ENCODE measurements at regions not wholly inside any gene's neighbourhood (a gene's known extent, or its start where the extent isn't known, plus 50 kb on each side); places are given as distances from the start of the nearest gene placed in this dataset.

GRCh38 chr18:66316701-66317100 is 287.2 kb downstream of the CDH19 start:
- H4K5ac ChIP-seq (ENCODE audit: insufficient read length, low read depth, low read length) = no peak overlapping the region
- no peak overlapping the region for H2AK5ac ChIP-seq (ENCODE audit: low read depth, low read length)
- no peak overlapping the region for H3K4me3 ChIP-seq (ENCODE audit: extremely low read depth in 1 of 4, insufficient read depth in 2 of 4, low read depth in 3 of 4, low read length in 4 of 4)
- no peaks in the 10 kb centered on the region for H3K9me3 ChIP-seq (ENCODE audit: insufficient read depth in 2 of 2, low read depth in 1 of 2, low read length in 1 of 2)
- H3K9ac ChIP-seq (replicated peaks in 1 of 4; ENCODE audit: extremely low read depth in 1 of 4, low read depth in 3 of 4, low read length in 3 of 4) = no peak overlapping the region
- no peaks in the 10 kb centered on the region for H3K23me2 ChIP-seq (ENCODE audit: low read depth, low read length)
- ChIA-PET CTCF (ENCODE audit: partially characterized antibody) (no interaction called here), POLR2A (ENCODE audit: partially characterized antibody) (no interaction called here)
- no peak for FAIRE-seq
- H3K36me3 ChIP-seq (ENCODE audit: control insufficient read depth in 2 of 4, insufficient read depth in 4 of 4, low read length in 3 of 4) = no peaks in the 10 kb centered on the region
- no peaks in the 10 kb centered on the region for H3K79me1 ChIP-seq (ENCODE audit: low read depth, low read length)
- peak overlapping the region; percentile 11; the same call in 1 of the 2 replicates for H2BK12ac ChIP-seq (ENCODE audit: low read depth, low read length)
- DNase-seq (ENCODE audit: low read depth in 1 of 2, low spot score in 2 of 2) = no peak
- no peak overlapping the region for H3K27ac ChIP-seq (ENCODE audit: low read depth, low read length)
- no peak overlapping the region for H3K56ac ChIP-seq (replicated peaks; ENCODE audit: insufficient read length, low read depth, low read length)
- no peak overlapping the region for H3K4ac ChIP-seq (replicated peaks; ENCODE audit: insufficient read length, low read depth, low read length)
- TF ChIP-seq TEAD4 (IDR thresholded peaks at IDR 0.05; ENCODE audit: low read depth, low read length) = peak; percentile 38; the same call in 1 of the 2 replicates
- TF ChIP-seq RXRA (IDR thresholded peaks at IDR 0.05; ENCODE audit: insufficient read depth, low read depth, low read length) = no peak
- no peaks in the 10 kb centered on the region for H3K27me3 ChIP-seq (replicated peaks in 1 of 4; ENCODE audit: control insufficient read depth in 3 of 4, extremely low read depth in 1 of 4, insufficient read depth in 3 of 4, low read length in 3 of 4)
- H2BK5ac ChIP-seq (ENCODE audit: low read depth, low read length) = 0 out of 2 replicates have a peak overlapping the region, but pooled peaks have one; percentile 5
- no peak overlapping the region for H2BK15ac ChIP-seq (ENCODE audit: low read length)
- H4K20me1 ChIP-seq (replicated peaks in 1 of 2; ENCODE audit: control insufficient read depth in 1 of 2, insufficient read depth in 2 of 2, low read length in 2 of 2) = no peaks in the 10 kb centered on the region
- H3K4me1 ChIP-seq (replicated peaks in 1 of 4; ENCODE audit: control insufficient read depth in 3 of 4, insufficient read depth in 4 of 4, low read length in 3 of 4) = peaks cover 0 to 7% (median 3%) of the 10 kb centered on the region in 4 experiments; a peak in 3 of 7 replicates
- H4K8ac ChIP-seq (ENCODE audit: extremely low read depth, insufficient read depth, low read length) = no peak overlapping the region
- no peaks in the 10 kb centered on the region for H3K79me2 ChIP-seq (ENCODE audit: control insufficient read depth in 1 of 2, insufficient read depth in 2 of 2, low read length in 2 of 2)
- no peak overlapping the region for H3K18ac ChIP-seq (ENCODE audit: extremely low read depth, low read length)
- H2AFZ ChIP-seq (ENCODE audit: low read length) = 0 out of 2 replicates have a peak overlapping the region, but pooled peaks have one; percentile 2
- H2BK20ac ChIP-seq (ENCODE audit: low read length) = no peak overlapping the region
- H3K4me2 ChIP-seq (ENCODE audit: insufficient read depth in 1 of 2, low read depth in 2 of 2, low read length in 2 of 2) = no peak overlapping the region
- H4K91ac ChIP-seq (replicated peaks; ENCODE audit: insufficient read length, low read length) = no peak overlapping the region
- 79% methylated on average over 4 of the region's 4 CpGs; no CpG with 5 or more reads in 1 of the 2 experiments for WGBS, 2 experiments (ENCODE audit: extremely low coverage in 1 of 2, insufficient coverage in 1 of 2, insufficient read length in 1 of 2, insufficient replicate concordance in 2 of 2, low coverage in 1 of 2, low lambda C conversion rate in 2 of 2, missing lambda C conversion rate in 1 of 2)
- H3K14ac ChIP-seq (ENCODE audit: insufficient read length) = no peak overlapping the region
- H2BK120ac ChIP-seq (replicated peaks; ENCODE audit: low read depth, low read length) = no peak overlapping the region
- no peak overlapping the region for H3K23ac ChIP-seq (ENCODE audit: insufficient read length)
